Activated naive CD8-positive, alpha-beta T cell (primary cell): ENCODE measurements at regions not wholly inside any gene's neighbourhood (a gene's known extent, or its start where the extent isn't known, plus 50 kb on each side); places are given as distances from the start of the nearest gene placed in this dataset.

Source experiments
- H3K27ac Mint-ChIP-seq: one replicate; pipeline ENCODE4 v1.8.0; 2021; ENCODE audit warnings: mixed read lengths
- H3K27me3 Mint-ChIP-seq: one replicate; pipeline ENCODE4 v1.8.0; 2021; ENCODE audit warnings: mixed read lengths
- H3K36me3 Mint-ChIP-seq: one replicate; pipeline ENCODE4 v1.8.0; 2021; ENCODE audit warnings: mixed read lengths
- H3K4me1 Mint-ChIP-seq: one replicate; pipeline ENCODE4 v1.8.0; 2021; ENCODE audit warnings: low read depth, mixed read lengths
- H3K4me3 Mint-ChIP-seq: one replicate; pipeline ENCODE4 v1.8.0; 2021; ENCODE audit warnings: mild to moderate bottlenecking, mixed read lengths
- H3K9me3 Mint-ChIP-seq: one replicate; pipeline ENCODE4 v1.8.0; 2021; ENCODE audit warnings: low read depth, mixed read lengths

DNA sequence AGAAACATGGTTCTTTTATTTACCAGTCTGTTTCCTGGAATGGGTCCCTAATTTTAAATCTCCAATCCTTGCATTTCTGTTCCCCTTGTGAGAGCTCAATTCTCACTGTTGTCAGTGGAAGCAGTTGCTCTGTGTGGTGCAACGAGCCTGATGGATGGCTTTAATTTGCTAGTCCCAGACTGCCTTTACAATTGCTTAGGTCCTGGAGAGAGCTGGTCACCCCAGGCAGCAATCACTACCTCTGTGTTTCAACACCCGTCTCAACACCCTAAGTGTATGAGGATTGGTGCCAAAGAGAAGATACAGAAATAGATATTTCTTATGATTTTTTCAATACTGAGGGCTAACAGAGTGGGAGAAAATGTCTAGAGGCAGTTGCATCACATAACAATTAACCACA lies 873.8 kb downstream of the GLUD2 start:
- no peaks in the 10 kb centered on the region for H3K27me3 Mint-ChIP-seq
- H3K4me3 Mint-ChIP-seq, result no peak overlapping the region
- H3K9me3 Mint-ChIP-seq, result no peaks in the 10 kb centered on the region
- H3K27ac Mint-ChIP-seq, result no peak overlapping the region
- H3K36me3 Mint-ChIP-seq, result no peaks in the 10 kb centered on the region
- no peaks in the 10 kb centered on the region for H3K4me1 Mint-ChIP-seq

DNA sequence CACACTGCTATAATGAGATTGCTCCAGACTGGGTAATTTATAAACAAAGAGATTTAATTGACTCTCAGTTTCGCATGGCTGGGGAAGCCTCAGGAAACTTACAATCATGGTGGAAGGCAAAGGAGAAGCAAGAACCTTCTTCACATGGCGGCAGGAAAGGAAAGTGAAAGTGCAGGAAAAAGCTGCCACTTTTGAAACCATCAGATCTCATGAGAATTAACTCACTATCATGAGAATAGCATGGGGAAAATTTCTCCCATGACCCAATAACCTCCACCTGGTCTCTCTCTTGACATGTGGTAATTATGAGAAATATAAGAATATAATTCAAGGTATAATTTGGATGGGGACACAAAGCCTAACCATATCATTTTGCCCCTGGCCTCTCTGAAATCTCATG lies 884.2 kb downstream of the GLUD2 start:
- no peaks in the 10 kb centered on the region for H3K4me1 Mint-ChIP-seq
- peaks cover 3% of the 10 kb centered on the region for H3K9me3 Mint-ChIP-seq
- H3K27me3 Mint-ChIP-seq, result no peaks in the 10 kb centered on the region
- no peaks in the 10 kb centered on the region for H3K36me3 Mint-ChIP-seq
- no peak overlapping the region for H3K27ac Mint-ChIP-seq
- H3K4me3 Mint-ChIP-seq, result no peak overlapping the region

DNA sequence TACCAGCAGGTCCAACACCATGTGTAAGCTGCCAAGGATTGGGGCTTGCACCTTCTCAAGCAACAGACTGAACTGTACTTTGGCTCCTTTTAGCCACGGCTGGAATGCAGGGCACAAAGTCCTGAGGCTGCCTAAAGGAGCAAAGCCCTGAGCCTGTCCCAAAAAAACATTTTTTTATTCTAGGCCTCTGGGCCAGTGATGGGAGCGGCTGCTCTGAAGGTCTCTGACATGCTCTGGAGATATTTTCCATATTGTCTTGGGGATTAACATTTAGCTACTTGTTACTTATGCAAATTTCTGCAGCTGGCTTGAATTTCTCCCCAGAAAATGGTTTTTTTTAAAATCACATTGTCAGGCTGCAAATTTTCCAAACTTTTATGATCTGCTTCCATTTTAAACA lies 885.3 kb downstream of the GLUD2 start:
- Mint-ChIP-seq H3K9me3 (peaks cover 3% of the 10 kb centered on the region), H3K4me3 (no peak overlapping the region), H3K27me3 (no peaks in the 10 kb centered on the region), H3K27ac (no peak overlapping the region), H3K36me3 (no peaks in the 10 kb centered on the region), H3K4me1 (no peaks in the 10 kb centered on the region)

- H3K36me3 Mint-ChIP-seq, result no peaks in the 10 kb centered on the region
- no peaks in the 10 kb centered on the region for H3K4me1 Mint-ChIP-seq
- H3K4me3 Mint-ChIP-seq, result no peak overlapping the region
- H3K9me3 Mint-ChIP-seq, result peaks cover 9% of the 10 kb centered on the region
- no peak overlapping the region for H3K27ac Mint-ChIP-seq
- no peaks in the 10 kb centered on the region for H3K27me3 Mint-ChIP-seq
Measured at GRCh38 chrX:121949041-121949760, 901.8 kb downstream of the GLUD2 start.

DNA sequence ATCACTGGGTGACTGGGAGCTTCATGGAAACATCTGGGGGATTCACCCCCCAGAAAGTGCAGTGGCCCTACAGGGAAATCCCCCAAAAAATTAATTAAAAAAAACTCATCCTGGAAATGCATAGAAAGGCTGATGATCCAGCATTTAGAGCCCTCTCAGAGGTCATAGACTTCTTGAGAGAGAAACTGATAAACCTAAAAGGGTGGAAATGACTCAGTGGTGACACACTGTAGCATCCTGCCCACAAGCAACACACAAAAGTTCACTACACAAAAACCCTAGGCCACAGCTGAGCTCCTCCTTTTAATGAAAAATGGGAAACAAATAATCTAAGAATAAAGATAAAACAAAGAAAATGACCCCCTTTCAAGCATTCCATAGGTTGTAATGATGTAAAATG lies 911.5 kb downstream of the GLUD2 start:
- no peak overlapping the region for H3K27ac Mint-ChIP-seq
- no peaks in the 10 kb centered on the region for H3K4me1 Mint-ChIP-seq
- peaks cover 3% of the 10 kb centered on the region for H3K9me3 Mint-ChIP-seq
- H3K36me3 Mint-ChIP-seq, result no peaks in the 10 kb centered on the region
- no peak overlapping the region for H3K4me3 Mint-ChIP-seq
- no peaks in the 10 kb centered on the region for H3K27me3 Mint-ChIP-seq

DNA sequence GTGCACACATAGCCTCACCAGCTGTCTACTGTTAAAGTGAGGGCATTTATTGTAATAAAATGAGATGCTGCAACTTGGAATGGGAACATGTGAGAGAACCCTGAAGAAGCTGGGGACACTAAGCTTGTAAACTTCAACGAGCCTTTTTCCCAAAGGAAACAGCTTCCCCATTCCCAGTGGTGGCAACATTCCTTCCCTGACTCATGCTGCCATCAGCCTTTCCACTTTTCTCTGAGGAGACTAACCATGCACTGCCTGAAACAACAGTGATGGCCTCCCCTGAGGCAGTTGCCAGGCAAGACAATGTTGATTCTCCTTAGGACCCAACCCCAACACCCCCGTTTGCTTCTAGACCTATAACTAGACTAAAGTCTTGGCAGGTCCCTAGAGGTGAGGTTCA lies 928.3 kb downstream of the GLUD2 start:
- Mint-ChIP-seq H3K9me3 (no peaks in the 10 kb centered on the region), H3K4me3 (no peak overlapping the region), H3K27me3 (no peaks in the 10 kb centered on the region), H3K36me3 (no peaks in the 10 kb centered on the region), H3K4me1 (no peaks in the 10 kb centered on the region), H3K27ac (no peak overlapping the region)

DNA sequence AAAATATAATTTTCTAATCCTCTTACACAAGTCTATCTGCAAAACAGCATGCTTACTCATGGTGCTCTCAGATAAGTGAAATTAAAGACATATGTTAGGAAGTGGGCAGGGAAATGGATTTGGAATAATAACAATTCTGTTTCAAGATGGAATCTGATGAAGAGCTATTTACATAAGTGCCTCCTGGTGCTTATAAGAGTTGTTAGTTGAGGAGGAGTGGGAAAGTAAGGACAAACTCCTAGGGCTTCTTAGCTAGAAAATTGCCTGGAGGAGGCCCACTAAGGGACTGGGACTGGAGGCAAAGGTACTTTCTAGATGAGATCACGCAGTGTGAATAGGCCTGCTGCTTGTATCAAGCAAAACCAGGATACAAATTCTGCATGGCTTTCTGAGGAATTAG lies 939.8 kb downstream of the GLUD2 start:
- Mint-ChIP-seq H3K9me3 (no peaks in the 10 kb centered on the region), H3K36me3 (no peaks in the 10 kb centered on the region), H3K4me3 (no peak overlapping the region), H3K4me1 (no peaks in the 10 kb centered on the region), H3K27ac (no peak overlapping the region), H3K27me3 (no peaks in the 10 kb centered on the region)

GRCh38 chrX:121987835-121988234 lies 940.4 kb downstream of the GLUD2 start:
- Mint-ChIP-seq H3K4me1 (no peaks in the 10 kb centered on the region), H3K9me3 (no peaks in the 10 kb centered on the region), H3K4me3 (no peak overlapping the region), H3K27ac (no peak overlapping the region), H3K27me3 (no peaks in the 10 kb centered on the region), H3K36me3 (no peaks in the 10 kb centered on the region)

DNA sequence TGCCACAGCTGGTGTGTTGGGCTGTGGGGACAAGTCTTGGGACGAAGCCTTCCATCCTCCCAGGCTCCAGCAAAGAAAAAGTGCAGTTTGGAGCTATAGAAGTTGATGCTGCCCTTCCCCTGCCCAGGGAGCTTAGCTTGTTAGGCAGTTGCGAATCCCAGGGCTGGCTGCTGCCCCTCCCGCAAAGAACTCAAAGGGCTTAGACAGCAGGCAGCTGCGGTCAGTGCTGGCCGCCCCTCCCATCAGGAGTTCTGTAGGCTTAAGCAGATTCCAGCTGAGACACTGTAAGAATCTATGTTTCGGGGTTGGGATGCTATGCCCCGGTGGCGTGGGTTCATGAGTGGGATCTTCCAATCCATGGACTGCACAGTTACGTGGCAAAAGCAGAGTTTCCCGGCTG lies 956.7 kb downstream of the GLUD2 start:
- H3K27me3 Mint-ChIP-seq, result no peaks in the 10 kb centered on the region
- H3K27ac Mint-ChIP-seq, result no peak overlapping the region
- H3K4me1 Mint-ChIP-seq, result no peaks in the 10 kb centered on the region

GRCh38 chrX:122026665-122027064 lies 979.3 kb downstream of the GLUD2 start:
- no peak overlapping the region for H3K4me3 Mint-ChIP-seq
- no peaks in the 10 kb centered on the region for H3K9me3 Mint-ChIP-seq
- no peaks in the 10 kb centered on the region for H3K36me3 Mint-ChIP-seq
- H3K4me1 Mint-ChIP-seq, result no peaks in the 10 kb centered on the region
- H3K27me3 Mint-ChIP-seq, result no peaks in the 10 kb centered on the region
- no peak overlapping the region for H3K27ac Mint-ChIP-seq

More for the DNA sequence above, 956.7 kb downstream of the GLUD2 start:
- no peaks in the 10 kb centered on the region for H3K9me3 Mint-ChIP-seq
- no peaks in the 10 kb centered on the region for H3K36me3 Mint-ChIP-seq
- no peak overlapping the region for H3K4me3 Mint-ChIP-seq

DNA sequence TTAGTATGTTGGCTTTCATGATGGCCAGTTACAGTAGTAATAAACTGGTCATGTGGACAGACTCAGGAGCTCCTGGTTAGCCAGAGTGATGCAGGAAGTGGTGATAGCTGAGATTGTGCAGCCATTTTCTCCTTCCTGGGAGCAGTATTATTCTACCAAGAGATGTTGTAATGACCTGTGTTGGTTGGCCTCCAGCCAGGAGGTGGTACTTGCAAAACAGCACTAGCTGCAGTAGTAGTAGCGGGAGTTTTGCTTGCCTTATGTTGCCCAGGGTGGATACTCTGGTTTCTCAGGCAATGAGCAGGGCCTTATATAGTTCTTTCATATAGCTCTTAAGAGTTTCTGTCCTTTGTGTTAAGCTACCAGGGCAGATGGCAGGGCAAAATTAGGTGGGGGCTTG lies 998.8 kb downstream of the GLUD2 start:
- H3K27me3 Mint-ChIP-seq, result no peaks in the 10 kb centered on the region
- no peaks in the 10 kb centered on the region for H3K9me3 Mint-ChIP-seq
- no peak overlapping the region for H3K27ac Mint-ChIP-seq
- no peak overlapping the region for H3K4me3 Mint-ChIP-seq
- no peaks in the 10 kb centered on the region for H3K36me3 Mint-ChIP-seq
- no peaks in the 10 kb centered on the region for H3K4me1 Mint-ChIP-seq

GRCh38 chrX:122046815-122047214 lies 999.4 kb downstream of the GLUD2 start:
- H3K36me3 Mint-ChIP-seq, result no peaks in the 10 kb centered on the region
- H3K4me1 Mint-ChIP-seq, result no peaks in the 10 kb centered on the region
- no peak overlapping the region for H3K27ac Mint-ChIP-seq
- no peaks in the 10 kb centered on the region for H3K27me3 Mint-ChIP-seq
- H3K4me3 Mint-ChIP-seq, result no peak overlapping the region
- no peaks in the 10 kb centered on the region for H3K9me3 Mint-ChIP-seq

- no peaks in the 10 kb centered on the region for H3K27me3 Mint-ChIP-seq
- H3K4me1 Mint-ChIP-seq, result no peaks in the 10 kb centered on the region
- H3K27ac Mint-ChIP-seq, result no peak overlapping the region
- no peak overlapping the region for H3K4me3 Mint-ChIP-seq
- no peaks in the 10 kb centered on the region for H3K9me3 Mint-ChIP-seq
- no peaks in the 10 kb centered on the region for H3K36me3 Mint-ChIP-seq
Measured at GRCh38 chrX:122047261-122047660, 999.9 kb downstream of the GLUD2 start.

GRCh38 chrX:122055460-122055859 lies 1008.0 kb downstream of the GLUD2 start:
- Mint-ChIP-seq H3K27me3 (no peaks in the 10 kb centered on the region), H3K36me3 (no peaks in the 10 kb centered on the region), H3K9me3 (no peaks in the 10 kb centered on the region), H3K4me3 (no peak overlapping the region), H3K4me1 (no peaks in the 10 kb centered on the region), H3K27ac (no peak overlapping the region)

DNA sequence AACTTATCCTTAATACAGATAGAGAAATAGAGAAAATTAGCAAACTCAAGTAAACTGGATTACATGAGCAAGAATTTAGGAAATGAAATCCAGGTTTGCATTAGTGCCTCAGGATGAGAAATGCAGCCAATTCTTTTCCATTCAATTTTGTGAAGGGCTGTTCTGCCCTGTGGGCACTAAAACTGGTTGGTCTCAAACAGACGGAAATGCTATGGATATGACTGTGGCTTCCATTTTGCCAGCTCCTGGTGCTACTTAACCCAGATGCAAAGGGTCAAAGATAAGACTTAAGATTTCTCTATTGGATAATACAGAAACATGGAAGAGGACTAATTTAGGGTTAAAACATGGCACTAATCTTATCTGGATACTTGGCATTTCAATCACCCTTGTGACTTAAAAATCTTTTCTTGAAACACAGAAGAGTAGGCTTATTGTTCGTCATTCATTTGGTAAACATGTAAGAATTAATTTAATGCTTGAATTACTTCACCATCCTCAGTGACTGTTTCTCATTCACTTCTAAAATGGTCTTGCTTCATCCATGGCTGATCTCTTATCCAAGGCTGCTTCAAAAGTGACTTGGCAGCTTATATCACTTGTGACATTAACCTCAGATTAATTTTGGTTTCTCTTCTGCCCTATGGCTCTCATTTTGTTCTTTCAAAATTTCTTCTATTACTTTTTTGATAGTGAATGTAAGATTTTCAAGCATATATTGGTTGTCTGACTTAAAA lies 1008.7 kb downstream of the GLUD2 start:
- no peaks in the 10 kb centered on the region for H3K36me3 Mint-ChIP-seq

DNA sequence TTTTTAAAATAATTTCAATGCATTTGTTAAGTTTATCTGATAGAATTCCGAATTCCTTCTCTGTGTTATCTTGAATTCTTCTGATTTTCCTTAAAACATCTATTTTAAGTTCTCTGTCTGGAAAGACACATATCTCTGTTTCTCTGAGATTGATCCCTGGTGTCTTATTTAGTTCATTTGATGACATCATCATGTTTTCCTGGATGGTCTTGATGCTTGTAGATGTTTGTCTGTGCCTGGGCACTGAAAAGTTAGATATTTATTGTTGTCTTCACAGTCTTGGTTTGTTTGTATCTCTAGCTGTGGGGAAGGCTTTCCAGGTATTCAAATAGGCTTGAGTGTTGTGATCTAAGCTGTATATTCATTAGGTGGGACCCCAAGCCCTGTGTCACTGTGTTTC lies 1028.8 kb downstream of the GLUD2 start:
- Mint-ChIP-seq H3K4me1 (no peaks in the 10 kb centered on the region), H3K9me3 (peaks cover 6% of the 10 kb centered on the region), H3K27ac (no peak overlapping the region), H3K36me3 (no peaks in the 10 kb centered on the region), H3K4me3 (no peak overlapping the region), H3K27me3 (no peaks in the 10 kb centered on the region)

More for the DNA sequence above, 1008.7 kb downstream of the GLUD2 start:
- no peaks in the 10 kb centered on the region for H3K27me3 Mint-ChIP-seq
- no peaks in the 10 kb centered on the region for H3K4me1 Mint-ChIP-seq
- H3K4me3 Mint-ChIP-seq, result no peak overlapping the region
- no peak overlapping the region for H3K27ac Mint-ChIP-seq
- H3K9me3 Mint-ChIP-seq, result no peaks in the 10 kb centered on the region
